T47D (cell line): ENCODE measurements at regions not wholly inside any gene's neighbourhood (a gene's known extent, or its start where the extent isn't known, plus 50 kb on each side); places are given as distances from the start of the nearest gene placed in this dataset.

ENCODE experiments used
- DNase-seq, 2 experiments: peaks; one replicate each; pipeline versions ENCODE4 v3.0.0 to v3.0.0-alpha.2; 2011 to 2012; ENCODE audit warnings: low read depth in 1 of 2, low spot score in 1 of 2
- JUND ChIP-seq: IDR thresholded peaks from 2 replicates; pipeline ENCODE4 v1.6.1; 2012; ENCODE audit warnings: low read depth
- in situ Hi-C: cut with HindIII; loops from 2 replicates; pipeline ENCODE4 v1.10.0; 2016; ENCODE audit warnings: low sequenced_read_pairs, low pct_unique_long_range_greater_than_20kb

GRCh38 chr7:36088966-36089365 is 64.1 kb upstream of the EEPD1 start:
- no peak for DNase-seq
- in situ Hi-C loops = no loop called here
- no peak for TF ChIP-seq JUND

GRCh38 chr7:36090976-36091873 is 61.8 kb upstream of the EEPD1 start:
- no peak for DNase-seq
- in situ Hi-C loops = no loop called here
- TF ChIP-seq JUND = no peak

GRCh38 chr7:36091874-36092176 is 61.2 kb upstream of the EEPD1 start:
- in situ Hi-C loops = no loop called here
- no peak for DNase-seq
- TF ChIP-seq JUND = no peak

GRCh38 chr7:36092221-36092771 is 60.8 kb upstream of the EEPD1 start:
- no peak for TF ChIP-seq JUND
- DNase-seq = no peak
- in situ Hi-C loops = no loop called here

GRCh38 chr7:36096460-36097095 is 56.5 kb upstream of the EEPD1 start:
- no peak for TF ChIP-seq JUND
- in situ Hi-C loops = no loop called here

GRCh38 chr7:36098096-36098495 is 55.0 kb upstream of the EEPD1 start:
- no peak for DNase-seq
- in situ Hi-C loops = no loop called here
- TF ChIP-seq JUND = no peak

More at GRCh38 chr7:36096460-36097095, 56.5 kb upstream of the EEPD1 start:
- no peak for DNase-seq

- no peak for TF ChIP-seq JUND
- DNase-seq = no peak
- in situ Hi-C loops = no loop called here
These were observed 52.8 kb upstream of the EEPD1 start for GRCh38 chr7:36100226-36100625.

GRCh38 chr7:36100634-36101033 is 52.4 kb upstream of the EEPD1 start:
- TF ChIP-seq JUND = no peak
- DNase-seq = no peak
- in situ Hi-C loops = no loop called here
